Pancreas (tissue), 10 donors: ENCODE measurements at regions not wholly inside any gene's neighbourhood (a gene's known extent, or its start where the extent isn't known, plus 50 kb on each side); places are given as distances from the start of the nearest gene placed in this dataset.

Source experiments
- ATAC-seq, 4 donors: fragments of 200-7000 bp; cut with Tn5 transposase; one replicate each; pipeline versions ENCODE4 v1.8.0 to v1.9.1; 2020; ENCODE audit warnings: mild to moderate bottlenecking in 4 of 4, moderate library complexity in 4 of 4
- DNase-seq, 6 donors: peaks; one replicate each; pipeline ENCODE4 v3.0.0-alpha.2; 2020
- FAIRE-seq: peaks from 2 replicates; lab custom pipeline; 2012; peaks lifted over from hg19 to GRCh38; lab: Jason Lieb, UNC
- H3K27ac ChIP-seq, 4 donors: fragments of 200-600 bp; sonication (generic); 1 replicate in 3 of 4; 2 replicates in 1 of 4; pipeline versions ENCODE4 v1.5.0 to v1.8.0; 2020
- H3K27me3 ChIP-seq, 4 donors: fragments of 200-600 bp; one replicate each; pipeline ENCODE4 v1.8.0; 2021
- H3K36me3 ChIP-seq, 3 donors: fragments of 200-600 bp; sonication (generic) in 1 of 3; one replicate each; pipeline versions ENCODE4 v1.5.0 to v1.8.0; 2020 to 2021
- H3K4me1 ChIP-seq, 3 donors: fragments of 200-600 bp; one replicate each; pipeline ENCODE4 v1.8.0; 2021
- H3K4me3 ChIP-seq, 4 donors: fragments of 200-600 bp; sonication (generic) in 2 of 4; one replicate each; pipeline versions ENCODE4 v1.5.0 to v1.8.0; 2020 to 2021
- H3K9me3 ChIP-seq, 4 donors: fragments of 200-600 bp; one replicate each; pipeline ENCODE4 v1.8.0; 2021
- WGBS, 2 donors: extraction: QIAGEN DNeasy Blood & Tissue Kit; methylation state at CpG; one replicate each; pipeline ENCODE4 v1.1.7; 2013; 5-methylcytosine and 5-hydroxymethylcytosine counted together
- intact Hi-C, 3 donors: fragments of 100-400 bp; cut with DNase I; formaldehyde crosslinking; loops; one replicate each; pipeline versions ENCODE4 v1.11.1 to v1.14.2; 2022
- TF ChIP-seq, protein P1 (sequence below), 4 donors: fragments of 200-600 bp; sonication (generic) in 3 of 4; IDR thresholded peaks; one replicate each; pipeline versions ENCODE4 v1.5.0 to v1.8.0; 2021; ENCODE audit warnings: antibody characterized with exemption in 4 of 4
- donor health status: healthy with polysubstance abuse.
- donor health status: DM: no; HTN: no; CAD: no; lungs with moderate emphysema.
- donor health status: DM: no; HTN: no; CAD: no.
- donor health status: control.
- donor health status: control.
- donor health status: Bipolar disorder and iron deficiency.
- donor health status: DM: yes; HTN: yes; CAD: no.
- donor health status: DM: no; HTN: no; CAD: no.
- donor health status: DM: no; HTN: no; CAD: no.
- donor health status: DM: yes; HTN: yes; CAD: no.

DNA sequence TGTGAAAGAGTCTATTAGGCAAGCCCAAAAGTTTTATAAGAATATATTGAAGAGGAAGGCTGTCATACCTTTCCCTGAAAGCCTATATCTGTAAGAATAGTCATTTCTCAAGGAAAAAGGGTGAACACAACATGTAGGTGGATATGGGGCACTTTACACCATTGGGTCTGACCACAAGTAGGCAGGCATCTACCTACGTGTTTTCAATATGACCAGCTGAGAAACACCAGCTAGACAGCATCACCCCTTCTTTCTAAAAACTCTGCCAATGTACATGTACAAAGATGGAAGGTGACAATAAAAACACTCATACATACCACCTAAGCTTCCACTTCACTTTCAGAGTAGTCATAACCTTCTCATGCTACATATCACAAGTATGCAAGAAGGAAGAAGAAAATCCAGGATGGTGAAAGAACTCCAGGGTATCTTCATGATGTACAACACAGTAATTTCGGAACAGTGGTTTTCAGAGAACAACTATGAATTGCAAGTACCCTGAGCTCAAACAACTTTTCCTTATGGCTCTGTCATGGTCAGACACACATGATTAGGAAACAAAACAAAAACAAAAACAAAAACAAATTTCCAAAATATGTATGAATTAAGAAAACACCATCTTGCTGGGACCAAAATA, 98.5 kb upstream of the ADGRL2 start:
- H3K36me3 ChIP-seq = no peaks in the 10 kb centered on the region
- no peak overlapping the region for H3K27ac ChIP-seq
- no peak overlapping the region for H3K4me3 ChIP-seq
- no peaks in the 10 kb centered on the region for H3K9me3 ChIP-seq
- 88% methylated on average over 2 of the region's 2 CpGs for WGBS, 2 donors
- H3K27me3 ChIP-seq = peaks cover 0 to 6% (median 0%) of the 10 kb centered on the region in 4 donors
- intact Hi-C loops = no loop called here
- FAIRE-seq = no peak
- peaks cover 0 to 11% (median 7%) of the 10 kb centered on the region in 3 donors for H3K4me1 ChIP-seq
- ATAC-seq = no peak
- DNase-seq = no peak
- TF ChIP-seq, protein P1, sequence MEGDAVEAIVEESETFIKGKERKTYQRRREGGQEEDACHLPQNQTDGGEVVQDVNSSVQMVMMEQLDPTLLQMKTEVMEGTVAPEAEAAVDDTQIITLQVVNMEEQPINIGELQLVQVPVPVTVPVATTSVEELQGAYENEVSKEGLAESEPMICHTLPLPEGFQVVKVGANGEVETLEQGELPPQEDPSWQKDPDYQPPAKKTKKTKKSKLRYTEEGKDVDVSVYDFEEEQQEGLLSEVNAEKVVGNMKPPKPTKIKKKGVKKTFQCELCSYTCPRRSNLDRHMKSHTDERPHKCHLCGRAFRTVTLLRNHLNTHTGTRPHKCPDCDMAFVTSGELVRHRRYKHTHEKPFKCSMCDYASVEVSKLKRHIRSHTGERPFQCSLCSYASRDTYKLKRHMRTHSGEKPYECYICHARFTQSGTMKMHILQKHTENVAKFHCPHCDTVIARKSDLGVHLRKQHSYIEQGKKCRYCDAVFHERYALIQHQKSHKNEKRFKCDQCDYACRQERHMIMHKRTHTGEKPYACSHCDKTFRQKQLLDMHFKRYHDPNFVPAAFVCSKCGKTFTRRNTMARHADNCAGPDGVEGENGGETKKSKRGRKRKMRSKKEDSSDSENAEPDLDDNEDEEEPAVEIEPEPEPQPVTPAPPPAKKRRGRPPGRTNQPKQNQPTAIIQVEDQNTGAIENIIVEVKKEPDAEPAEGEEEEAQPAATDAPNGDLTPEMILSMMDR (IDR thresholded peaks at IDR 0.05) = no peak

DNA sequence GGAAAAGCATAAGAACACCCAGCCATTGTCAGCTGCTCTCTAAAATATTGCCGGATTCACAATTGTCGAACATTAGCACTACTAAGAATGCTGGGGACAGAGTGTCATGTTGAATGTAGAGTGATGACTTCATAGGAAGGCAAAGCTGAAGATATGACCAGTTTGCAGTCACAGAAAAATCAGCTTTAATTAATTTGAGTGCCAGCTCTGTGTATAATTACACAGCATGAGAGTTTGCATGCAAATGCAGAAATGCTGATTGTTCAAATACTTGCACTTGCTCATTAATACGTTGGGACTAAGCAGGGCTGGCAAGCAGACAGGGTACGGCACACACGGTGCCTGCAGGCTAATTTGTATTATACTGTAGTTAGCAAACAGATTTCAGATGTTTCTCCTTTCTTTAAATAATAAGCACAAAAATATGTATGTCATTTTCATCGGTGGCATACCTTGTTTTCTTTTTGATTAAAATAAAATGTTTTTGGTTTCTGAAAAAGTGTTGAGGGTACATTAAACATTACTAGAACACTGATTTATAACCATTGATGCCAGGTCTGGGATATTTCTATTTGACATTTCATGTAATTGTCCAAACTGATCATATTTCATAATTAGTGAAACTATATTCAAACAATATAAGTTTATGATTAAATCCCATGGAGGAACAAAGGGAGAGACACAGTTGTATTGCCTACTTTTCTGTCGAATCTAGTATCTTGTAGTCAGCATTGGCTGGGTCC, 99.8 kb upstream of the ADGRL2 start:
- intact Hi-C loops = no loop called here
- Histone ChIP-seq H3K4me3 (no peak overlapping the region), H3K27ac (no peak overlapping the region), H3K4me1 (peaks cover 0 to 11% (median 7%) of the 10 kb centered on the region in 3 donors), H3K9me3 (no peaks in the 10 kb centered on the region), H3K36me3 (no peaks in the 10 kb centered on the region), H3K27me3 (peaks cover 0 to 6% (median 0%) of the 10 kb centered on the region in 4 donors)
- WGBS, 2 donors = 75 to 79% methylated on average over 7 of the region's 7 CpGs
- TF ChIP-seq, protein P1 (IDR thresholded peaks at IDR 0.05) = no peak
- ATAC-seq = no peak
- FAIRE-seq = no peak
- DNase-seq = no peak

DNA sequence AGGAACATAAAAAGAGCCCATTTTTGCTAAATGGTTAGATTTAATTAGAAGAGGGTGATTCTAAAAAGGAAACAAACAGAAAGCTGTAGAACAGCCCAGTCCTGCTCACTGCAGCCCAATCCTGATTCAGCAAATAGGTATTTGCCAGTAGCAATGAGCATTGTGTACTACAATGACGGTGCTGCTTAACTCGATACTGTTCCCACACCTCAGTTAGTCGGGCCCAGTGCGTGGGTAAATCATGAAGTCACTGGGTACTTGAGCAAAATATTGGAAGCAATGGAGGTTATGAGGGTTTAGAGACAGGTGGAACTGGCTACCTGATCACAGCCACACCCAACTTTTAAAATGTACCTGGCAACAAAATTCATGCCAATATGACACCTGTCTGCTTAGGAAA, 101.5 kb upstream of the ADGRL2 start:
- TF ChIP-seq, protein P1 (IDR thresholded peaks at IDR 0.05) = no peak
- WGBS, 2 donors = 47 to 61% methylated on average over 4 of the region's 4 CpGs
- no peaks in the 10 kb centered on the region for H3K36me3 ChIP-seq

DNA sequence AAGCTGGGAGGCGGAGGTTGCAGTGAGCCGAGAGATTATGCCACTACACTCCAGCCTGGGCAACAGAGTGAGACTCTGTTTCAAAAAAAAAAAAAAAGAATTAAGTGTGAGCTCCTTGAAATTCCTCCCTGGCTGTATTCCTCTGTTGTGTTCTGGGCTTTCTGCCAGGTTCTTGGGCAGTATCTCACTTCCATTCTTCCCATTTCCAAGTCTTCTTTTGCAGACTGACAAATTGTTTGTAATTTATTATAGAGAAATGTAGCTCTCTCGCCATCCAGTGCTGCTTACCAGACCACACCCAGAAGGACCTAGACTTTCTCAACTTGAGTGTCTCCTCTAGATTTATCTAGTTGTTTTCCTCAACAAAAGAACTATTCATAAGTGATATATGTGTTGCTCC, 105.0 kb upstream of the ADGRL2 start:
- no peak for DNase-seq
- Histone ChIP-seq H3K27me3 (peaks cover 0 to 6% (median 0%) of the 10 kb centered on the region in 4 donors), H3K36me3 (no peaks in the 10 kb centered on the region), H3K4me1 (no peaks in the 10 kb centered on the region), H3K27ac (no peak overlapping the region), H3K9me3 (no peaks in the 10 kb centered on the region), H3K4me3 (no peak overlapping the region)
- intact Hi-C loops = no loop called here
- peak in 1 of 4 donors; percentile 19 for ATAC-seq
- TF ChIP-seq, protein P1 (IDR thresholded peaks at IDR 0.05) = no peak
- 64 to 77% methylated on average over 3 of the region's 3 CpGs for WGBS, 2 donors
- no peak for FAIRE-seq

More for the DNA sequence above, 101.5 kb upstream of the ADGRL2 start:
- Histone ChIP-seq H3K9me3 (no peaks in the 10 kb centered on the region), H3K4me1 (peaks cover 0 to 11% (median 7%) of the 10 kb centered on the region in 3 donors), H3K27me3 (peaks cover 0 to 6% (median 0%) of the 10 kb centered on the region in 4 donors), H3K27ac (peak overlapping the region in 1 of 4 donors; percentile 45), H3K4me3 (no peak overlapping the region)
- ATAC-seq = peak in 3 of 4 donors; percentile 44 to 72 (median 50)
- DNase-seq = no peak
- no peak for FAIRE-seq
- intact Hi-C loops = no loop called here
